ENCODE measurements at regions not wholly inside any gene's neighbourhood (a gene's known extent, or its start where the extent isn't known, plus 50 kb on each side); places are given as distances from the start of the nearest gene placed in this dataset.

DNA sequence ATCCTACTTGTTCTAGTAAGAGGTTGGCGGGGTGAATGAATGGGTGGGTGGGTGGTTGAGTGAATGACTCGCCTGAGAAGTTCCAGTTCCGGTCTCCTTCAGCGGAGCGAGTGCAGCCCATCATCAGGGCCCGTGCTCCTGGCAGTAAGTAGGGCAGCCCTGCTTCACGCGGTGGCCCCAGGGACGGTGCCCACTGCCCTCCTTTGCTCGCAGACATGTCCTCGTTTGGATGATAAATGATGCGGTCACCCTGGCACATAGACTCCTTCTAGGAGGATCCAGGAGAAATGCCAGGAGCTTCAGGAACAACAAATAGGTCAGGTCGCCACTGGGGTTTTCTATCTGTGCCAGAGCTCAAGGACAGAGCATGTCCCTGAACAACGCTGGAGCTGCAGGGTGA, 370.8 kb downstream of the CTTN start:
- POLR2A ChIA-PET, result no interaction called here
- DNase-seq (ENCODE audit: low read depth, low spot score) (no peak), ATAC-seq (no peak)
- H3K4me1 ChIP-seq (ENCODE audit: control insufficient read depth in 1 of 2, insufficient read depth in 2 of 2, low read length in 2 of 2), result no peaks in the 10 kb centered on the region
- H3K4me3 ChIP-seq (replicated peaks in 1 of 2; ENCODE audit: low read depth in 1 of 2, low read length in 2 of 2), result no peak overlapping the region
- H3K27ac ChIP-seq (ENCODE audit: low read depth, low read length), result no peak overlapping the region
- H3K9ac ChIP-seq (ENCODE audit: low read length), result no peak overlapping the region
- BruUV-seq (replicated peaks), result no TSS peak
- TF ChIP-seq, protein P1, sequence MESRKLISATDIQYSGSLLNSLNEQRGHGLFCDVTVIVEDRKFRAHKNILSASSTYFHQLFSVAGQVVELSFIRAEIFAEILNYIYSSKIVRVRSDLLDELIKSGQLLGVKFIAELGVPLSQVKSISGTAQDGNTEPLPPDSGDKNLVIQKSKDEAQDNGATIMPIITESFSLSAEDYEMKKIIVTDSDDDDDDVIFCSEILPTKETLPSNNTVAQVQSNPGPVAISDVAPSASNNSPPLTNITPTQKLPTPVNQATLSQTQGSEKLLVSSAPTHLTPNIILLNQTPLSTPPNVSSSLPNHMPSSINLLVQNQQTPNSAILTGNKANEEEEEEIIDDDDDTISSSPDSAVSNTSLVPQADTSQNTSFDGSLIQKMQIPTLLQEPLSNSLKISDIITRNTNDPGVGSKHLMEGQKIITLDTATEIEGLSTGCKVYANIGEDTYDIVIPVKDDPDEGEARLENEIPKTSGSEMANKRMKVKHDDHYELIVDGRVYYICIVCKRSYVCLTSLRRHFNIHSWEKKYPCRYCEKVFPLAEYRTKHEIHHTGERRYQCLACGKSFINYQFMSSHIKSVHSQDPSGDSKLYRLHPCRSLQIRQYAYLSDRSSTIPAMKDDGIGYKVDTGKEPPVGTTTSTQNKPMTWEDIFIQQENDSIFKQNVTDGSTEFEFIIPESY (IDR thresholded peaks at IDR 0.05; ENCODE audit: extremely low read depth, insufficient replicate concordance, low read length), result no peak
- TF ChIP-seq YY1 (IDR thresholded peaks at IDR 0.05; ENCODE audit: extremely low read depth, insufficient replicate concordance, low read depth, low read length), result no peak
- no peak for TF ChIP-seq POLR2A (IDR thresholded peaks at IDR 0.05; ENCODE audit: borderline replicate concordance, extremely low read depth, insufficient read depth, insufficient read length)
- no peak for TF ChIP-seq POLR2AphosphoS5 (IDR thresholded peaks at IDR 0.05; ENCODE audit: low read depth, low read length)
- TF ChIP-seq EZH2 (IDR thresholded peaks at IDR 0.05), result no peak
- TF ChIP-seq TCF7L2 (IDR thresholded peaks at IDR 0.05; ENCODE audit: borderline replicate concordance, extremely low read depth, insufficient read depth, insufficient read length), result no peak
- TF ChIP-seq, protein P2, sequence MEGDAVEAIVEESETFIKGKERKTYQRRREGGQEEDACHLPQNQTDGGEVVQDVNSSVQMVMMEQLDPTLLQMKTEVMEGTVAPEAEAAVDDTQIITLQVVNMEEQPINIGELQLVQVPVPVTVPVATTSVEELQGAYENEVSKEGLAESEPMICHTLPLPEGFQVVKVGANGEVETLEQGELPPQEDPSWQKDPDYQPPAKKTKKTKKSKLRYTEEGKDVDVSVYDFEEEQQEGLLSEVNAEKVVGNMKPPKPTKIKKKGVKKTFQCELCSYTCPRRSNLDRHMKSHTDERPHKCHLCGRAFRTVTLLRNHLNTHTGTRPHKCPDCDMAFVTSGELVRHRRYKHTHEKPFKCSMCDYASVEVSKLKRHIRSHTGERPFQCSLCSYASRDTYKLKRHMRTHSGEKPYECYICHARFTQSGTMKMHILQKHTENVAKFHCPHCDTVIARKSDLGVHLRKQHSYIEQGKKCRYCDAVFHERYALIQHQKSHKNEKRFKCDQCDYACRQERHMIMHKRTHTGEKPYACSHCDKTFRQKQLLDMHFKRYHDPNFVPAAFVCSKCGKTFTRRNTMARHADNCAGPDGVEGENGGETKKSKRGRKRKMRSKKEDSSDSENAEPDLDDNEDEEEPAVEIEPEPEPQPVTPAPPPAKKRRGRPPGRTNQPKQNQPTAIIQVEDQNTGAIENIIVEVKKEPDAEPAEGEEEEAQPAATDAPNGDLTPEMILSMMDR (IDR thresholded peaks at IDR 0.05 in 2 of 3, conservative IDR thresholded peaks at IDR 0.05 in 1 of 3; ENCODE audit: borderline replicate concordance in 1 of 3, insufficient read depth in 1 of 3, low read depth in 2 of 3, low read length in 2 of 3), result no peak
- TF ChIP-seq ELF1 (IDR thresholded peaks at IDR 0.05; ENCODE audit: borderline replicate concordance, low read depth), result no peak
- TF ChIP-seq EZH2phosphoT487 (IDR thresholded peaks at IDR 0.05; ENCODE audit: borderline replicate concordance), result no peak
- TF ChIP-seq SRF (IDR thresholded peaks at IDR 0.05; ENCODE audit: low read depth), result no peak
- no peak for TF ChIP-seq SIN3A (IDR thresholded peaks at IDR 0.05; ENCODE audit: low read depth)
- TF ChIP-seq JUND (IDR thresholded peaks at IDR 0.05), result no peak
- TF ChIP-seq, protein P3, sequence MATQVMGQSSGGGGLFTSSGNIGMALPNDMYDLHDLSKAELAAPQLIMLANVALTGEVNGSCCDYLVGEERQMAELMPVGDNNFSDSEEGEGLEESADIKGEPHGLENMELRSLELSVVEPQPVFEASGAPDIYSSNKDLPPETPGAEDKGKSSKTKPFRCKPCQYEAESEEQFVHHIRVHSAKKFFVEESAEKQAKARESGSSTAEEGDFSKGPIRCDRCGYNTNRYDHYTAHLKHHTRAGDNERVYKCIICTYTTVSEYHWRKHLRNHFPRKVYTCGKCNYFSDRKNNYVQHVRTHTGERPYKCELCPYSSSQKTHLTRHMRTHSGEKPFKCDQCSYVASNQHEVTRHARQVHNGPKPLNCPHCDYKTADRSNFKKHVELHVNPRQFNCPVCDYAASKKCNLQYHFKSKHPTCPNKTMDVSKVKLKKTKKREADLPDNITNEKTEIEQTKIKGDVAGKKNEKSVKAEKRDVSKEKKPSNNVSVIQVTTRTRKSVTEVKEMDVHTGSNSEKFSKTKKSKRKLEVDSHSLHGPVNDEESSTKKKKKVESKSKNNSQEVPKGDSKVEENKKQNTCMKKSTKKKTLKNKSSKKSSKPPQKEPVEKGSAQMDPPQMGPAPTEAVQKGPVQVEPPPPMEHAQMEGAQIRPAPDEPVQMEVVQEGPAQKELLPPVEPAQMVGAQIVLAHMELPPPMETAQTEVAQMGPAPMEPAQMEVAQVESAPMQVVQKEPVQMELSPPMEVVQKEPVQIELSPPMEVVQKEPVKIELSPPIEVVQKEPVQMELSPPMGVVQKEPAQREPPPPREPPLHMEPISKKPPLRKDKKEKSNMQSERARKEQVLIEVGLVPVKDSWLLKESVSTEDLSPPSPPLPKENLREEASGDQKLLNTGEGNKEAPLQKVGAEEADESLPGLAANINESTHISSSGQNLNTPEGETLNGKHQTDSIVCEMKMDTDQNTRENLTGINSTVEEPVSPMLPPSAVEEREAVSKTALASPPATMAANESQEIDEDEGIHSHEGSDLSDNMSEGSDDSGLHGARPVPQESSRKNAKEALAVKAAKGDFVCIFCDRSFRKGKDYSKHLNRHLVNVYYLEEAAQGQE (IDR thresholded peaks at IDR 0.05; ENCODE audit: low read depth), result no peak
- no peak for TF ChIP-seq EGR1 (IDR thresholded peaks at IDR 0.05; ENCODE audit: low read depth)
- TF ChIP-seq ZNF274 (IDR thresholded peaks at IDR 0.05; ENCODE audit: low read depth, low read length), result no peak
- no peak for TF ChIP-seq RAD21 (IDR thresholded peaks at IDR 0.05; ENCODE audit: low read depth)
- no peak for TF ChIP-seq ZFX (IDR thresholded peaks at IDR 0.05)
- TF ChIP-seq FOSL1 (IDR thresholded peaks at IDR 0.05; ENCODE audit: low read depth), result no peak
- TF ChIP-seq CBX3 (IDR thresholded peaks at IDR 0.05; ENCODE audit: low read depth), result no peak
- H3K9me3 ChIP-seq (ENCODE audit: control insufficient read depth in 1 of 2, insufficient read depth in 1 of 2, low read depth in 1 of 2, low read length in 2 of 2), result no peaks in the 10 kb centered on the region; a peak in 1 of 4 replicates
- no peaks in the 10 kb centered on the region for H3K27me3 ChIP-seq (ENCODE audit: insufficient read depth, low read length)
- H3K36me3 ChIP-seq (ENCODE audit: control insufficient read depth in 1 of 2, insufficient read depth in 2 of 2, low read length in 2 of 2), result no peaks in the 10 kb centered on the region
- no peaks in the 10 kb centered on the region for H3K9me2 ChIP-seq (ENCODE audit: insufficient read depth)
- H4K20me1 ChIP-seq (ENCODE audit: insufficient read depth), result no peaks in the 10 kb centered on the region
- CTCF ChIA-PET, result no interaction called here
- no peaks in the 10 kb centered on the region for H3K79me2 ChIP-seq (ENCODE audit: insufficient read depth, low read length)
- H3K4me2 ChIP-seq (ENCODE audit: low read length), result no peak overlapping the region
- RAD21 ChIA-PET (ENCODE audit: low non-redundant PET in 1 of 2, low total read pairs in 2 of 2, uncharacterized antibody in 2 of 2, unreplicated experiment in 2 of 2), result no interaction called here
- H2AFZ ChIP-seq (ENCODE audit: low read depth, low read length, poor library complexity, severe bottlenecking), result no peak overlapping the region
- intact Hi-C loops (cut with micrococcal nuclease), result no loop called here
